ENCODE measurements at regions not wholly inside any gene's neighbourhood (a gene's known extent, or its start where the extent isn't known, plus 50 kb on each side); places are given as distances from the start of the nearest gene placed in this dataset.

GRCh38 chr12:75917715-75918114 is 113.9 kb downstream of the PHLDA1 start:
- TF ChIP-seq CTCF (IDR thresholded peaks at IDR 0.05) (no peak), POLR2A (IDR thresholded peaks at IDR 0.05) (no peak), EP300 (IDR thresholded peaks at IDR 0.05) (no peak)
